ENCODE measurements at regions not wholly inside any gene's neighbourhood (a gene's known extent, or its start where the extent isn't known, plus 50 kb on each side); places are given as distances from the start of the nearest gene placed in this dataset.

GRCh38 chr12:100721169-100721568, 73.4 kb upstream of the ANO4 start:
- no peak for DNase-seq (ENCODE audit: extremely low read depth, insufficient read length)
- no peak for TF ChIP-seq CTCF (IDR thresholded peaks at IDR 0.05; ENCODE audit: insufficient read depth, low read length, poor library complexity, severe bottlenecking)
- no peaks in the 10 kb centered on the region for H3K36me3 ChIP-seq (ENCODE audit: control insufficient read depth, insufficient read depth, low read length)

GRCh38 chr12:100724071-100724470, 70.5 kb upstream of the ANO4 start:
- H3K27me3 ChIP-seq (replicated peaks; ENCODE audit: control insufficient read depth, insufficient read depth, low read length) = no peaks in the 10 kb centered on the region; the same call in 1 of the 2 replicates
- no peak for TF ChIP-seq CTCF (IDR thresholded peaks at IDR 0.05; ENCODE audit: insufficient read depth, low read length, poor library complexity, severe bottlenecking)
- H3K36me3 ChIP-seq (ENCODE audit: control insufficient read depth, insufficient read depth, low read length) = no peaks in the 10 kb centered on the region
- no peak overlapping the region for H3K4me3 ChIP-seq (replicated peaks; ENCODE audit: low read depth, low read length)
- no peak for DNase-seq (ENCODE audit: extremely low read depth, insufficient read length)

More at GRCh38 chr12:100721169-100721568, 73.4 kb upstream of the ANO4 start:
- Histone ChIP-seq H3K27me3 (replicated peaks; ENCODE audit: control insufficient read depth, insufficient read depth, low read length) (no peaks in the 10 kb centered on the region; the same call in 1 of the 2 replicates), H3K4me3 (replicated peaks; ENCODE audit: low read depth, low read length) (no peak overlapping the region)

GRCh38 chr12:100733817-100734593, 60.6 kb upstream of the ANO4 start:
- no peak for TF ChIP-seq CTCF (IDR thresholded peaks at IDR 0.05; ENCODE audit: insufficient read depth, low read length, poor library complexity, severe bottlenecking)
- no peak overlapping the region for H3K4me3 ChIP-seq (replicated peaks; ENCODE audit: low read depth, low read length)
- H3K36me3 ChIP-seq (ENCODE audit: control insufficient read depth, insufficient read depth, low read length) = no peaks in the 10 kb centered on the region
- DNase-seq (ENCODE audit: extremely low read depth, insufficient read length) = no peak
- H3K27me3 ChIP-seq (replicated peaks; ENCODE audit: control insufficient read depth, insufficient read depth, low read length) = no peaks in the 10 kb centered on the region

GRCh38 chr12:100737168-100737567, 57.4 kb upstream of the ANO4 start:
- DNase-seq (ENCODE audit: extremely low read depth, insufficient read length) = no peak
- no peaks in the 10 kb centered on the region for H3K36me3 ChIP-seq (ENCODE audit: control insufficient read depth, insufficient read depth, low read length)
- no peak for TF ChIP-seq CTCF (IDR thresholded peaks at IDR 0.05; ENCODE audit: insufficient read depth, low read length, poor library complexity, severe bottlenecking)
- H3K27me3 ChIP-seq (replicated peaks; ENCODE audit: control insufficient read depth, insufficient read depth, low read length) = no peaks in the 10 kb centered on the region
- H3K4me3 ChIP-seq (replicated peaks; ENCODE audit: low read depth, low read length) = no peak overlapping the region

- no peak for TF ChIP-seq CTCF (IDR thresholded peaks at IDR 0.05; ENCODE audit: insufficient read depth, low read length, poor library complexity, severe bottlenecking)
- Histone ChIP-seq H3K36me3 (ENCODE audit: control insufficient read depth, insufficient read depth, low read length) (no peaks in the 10 kb centered on the region), H3K27me3 (replicated peaks; ENCODE audit: control insufficient read depth, insufficient read depth, low read length) (no peaks in the 10 kb centered on the region), H3K4me3 (replicated peaks; ENCODE audit: low read depth, low read length) (no peak overlapping the region)
- no peak for DNase-seq (ENCODE audit: extremely low read depth, insufficient read length)
Measured at GRCh38 chr12:100738086-100738485, 56.5 kb upstream of the ANO4 start.
